GM21723 (cell line): ENCODE measurements at regions not wholly inside any gene's neighbourhood (a gene's known extent, or its start where the extent isn't known, plus 50 kb on each side); places are given as distances from the start of the nearest gene placed in this dataset.

Experiments used
- ATAC-seq: cut with Tn5 transposase; IDR thresholded peaks from one replicate; pipeline ENCODE4 v1.9.1; 2021; ENCODE audit warnings: mild to moderate bottlenecking, moderate library complexity; ENCODE audit not compliant: unreplicated experiment

GRCh38 chr19:30792561-30793505 lies 420.6 kb downstream of the ZNF536 start:
- ATAC-seq, result no peak

DNA sequence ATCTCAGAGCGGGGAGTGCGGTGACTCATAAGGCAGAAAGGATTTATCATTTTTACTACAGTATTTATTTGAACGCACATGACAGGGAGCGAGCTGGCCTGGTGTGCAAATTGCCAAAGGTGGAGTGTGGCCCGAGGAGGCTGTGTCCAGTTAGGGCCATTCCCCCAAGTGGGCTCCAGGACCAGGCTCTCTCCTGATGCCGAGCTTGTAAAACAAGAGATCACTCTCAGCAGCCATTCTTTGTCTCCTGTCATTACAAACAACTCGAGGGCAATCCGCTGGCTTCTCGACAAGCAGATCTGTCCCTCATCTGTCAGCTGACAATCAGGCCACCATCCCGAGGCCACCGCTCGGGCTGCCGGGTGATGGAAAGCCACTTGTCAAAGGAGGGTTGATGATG lies 418.9 kb downstream of the ZNF536 start:
- ATAC-seq, result no peak

DNA sequence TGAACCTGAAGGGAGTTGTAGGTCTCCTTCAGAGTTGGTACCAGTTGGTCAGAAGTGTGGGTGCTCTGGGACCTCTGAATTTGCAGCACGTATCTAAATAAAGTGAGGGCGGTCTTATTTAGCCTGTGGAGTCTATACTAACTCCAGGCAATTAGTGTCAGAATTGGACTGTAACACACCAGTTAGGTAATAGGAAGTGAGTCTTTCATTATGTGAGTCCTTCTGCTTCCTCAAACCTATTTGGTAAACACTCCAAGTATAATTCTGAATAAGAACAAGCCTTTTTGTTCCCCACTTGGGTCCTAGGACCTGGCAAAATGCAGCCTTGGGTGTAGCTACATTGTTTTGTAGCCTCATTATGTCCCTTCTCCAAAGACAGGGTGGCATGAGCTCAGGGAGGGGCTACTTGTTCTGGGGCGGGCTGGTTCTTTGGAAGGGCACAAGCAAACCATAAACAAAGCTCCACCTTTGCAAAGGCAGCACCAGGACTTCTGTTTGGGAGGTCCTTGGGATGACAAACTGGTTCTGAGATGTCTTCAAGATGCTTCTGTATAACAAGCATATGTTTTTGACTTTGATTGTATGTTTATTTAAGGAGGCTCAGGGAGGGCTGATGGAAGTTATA lies 418.0 kb downstream of the ZNF536 start:
- ATAC-seq, result no peak

DNA sequence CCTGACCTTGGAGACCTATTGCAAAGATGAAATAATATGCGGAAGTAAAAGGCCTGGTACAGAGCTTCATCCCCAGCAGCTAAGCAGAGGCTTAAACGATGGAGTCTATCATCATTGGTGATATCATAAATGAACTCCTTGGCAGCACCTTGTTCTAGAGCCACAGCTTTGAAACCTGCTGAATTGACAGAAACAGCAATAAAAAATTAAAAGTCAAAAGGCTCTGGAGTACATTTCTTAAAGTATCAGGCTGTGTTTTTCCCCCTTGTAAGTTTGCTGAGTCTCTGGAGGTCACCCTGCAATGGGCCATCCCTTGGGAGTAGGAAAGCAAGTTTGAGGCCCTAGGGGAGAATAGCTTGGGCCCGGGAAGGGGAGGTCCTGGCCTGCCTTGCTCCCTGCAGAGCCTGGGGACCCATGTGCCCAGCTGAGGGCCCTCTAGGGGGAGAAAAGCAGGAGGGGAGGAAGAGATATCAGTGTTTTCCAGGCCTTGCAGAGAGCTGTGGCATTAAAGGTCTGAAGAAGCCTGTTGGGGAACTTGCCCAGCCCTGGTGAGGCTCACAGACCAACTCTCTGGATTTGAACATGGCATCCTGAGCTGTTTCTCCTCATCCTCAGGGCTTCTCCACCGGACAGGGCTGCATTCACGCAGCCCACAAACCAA lies 416.1 kb downstream of the ZNF536 start:
- ATAC-seq, result no peak

GRCh38 chr19:30785458-30786137 lies 413.4 kb downstream of the ZNF536 start:
- no peak for ATAC-seq

- ATAC-seq, result no peak
Measured at GRCh38 chr19:30784850-30785457, 412.8 kb downstream of the ZNF536 start.

GRCh38 chr19:30783936-30784335 lies 411.8 kb downstream of the ZNF536 start:
- ATAC-seq, result no peak

GRCh38 chr19:30783212-30783611 lies 411.0 kb downstream of the ZNF536 start:
- ATAC-seq, result no peak

GRCh38 chr19:30781519-30781918 lies 409.3 kb downstream of the ZNF536 start:
- ATAC-seq, result no peak

GRCh38 chr19:30781047-30781446 lies 408.9 kb downstream of the ZNF536 start:
- no peak for ATAC-seq

- no peak for ATAC-seq
Measured at GRCh38 chr19:30780456-30780855, 408.3 kb downstream of the ZNF536 start.

GRCh38 chr19:30780032-30780431 lies 407.8 kb downstream of the ZNF536 start:
- no peak for ATAC-seq

- ATAC-seq, result no peak
Measured at GRCh38 chr19:30778961-30779715, 407.0 kb downstream of the ZNF536 start.

GRCh38 chr19:30778061-30778460 lies 405.9 kb downstream of the ZNF536 start:
- no peak for ATAC-seq

GRCh38 chr19:30775956-30776355 lies 403.8 kb downstream of the ZNF536 start:
- ATAC-seq, result no peak

GRCh38 chr19:30774252-30774766 lies 402.1 kb downstream of the ZNF536 start:
- ATAC-seq, result no peak

GRCh38 chr19:30762651-30763050 lies 390.5 kb downstream of the ZNF536 start:
- ATAC-seq, result no peak

- ATAC-seq, result no peak
Measured at GRCh38 chr19:30760014-30760413, 387.8 kb downstream of the ZNF536 start.

- ATAC-seq, result no peak
Measured at GRCh38 chr19:30757837-30758617, 385.8 kb downstream of the ZNF536 start.
